ENCODE measurements at regions not wholly inside any gene's neighbourhood (a gene's known extent, or its start where the extent isn't known, plus 50 kb on each side); places are given as distances from the start of the nearest gene placed in this dataset.

GRCh38 chr1:5709461-5709975, 282.7 kb downstream of the NPHP4 start:
- no peaks in the 10 kb centered on the region for H3K36me3 ChIP-seq (ENCODE audit: control insufficient read depth, insufficient read depth, low read length)
- no peak overlapping the region for H3K4me3 ChIP-seq (ENCODE audit: extremely low read depth, insufficient read depth, low read length, poor library complexity, severe bottlenecking)
- no peaks in the 10 kb centered on the region for H3K9me3 ChIP-seq (ENCODE audit: control insufficient read depth, low read length)
- H3K4me1 ChIP-seq (ENCODE audit: control insufficient read depth, insufficient read depth, low read length, poor library complexity, severe bottlenecking) = no peaks in the 10 kb centered on the region
- WGBS, 2 experiments (ENCODE audit: insufficient coverage in 2 of 2) = 83 to 92% methylated on average over 2 to 3 of the region's 6 CpGs
- no peak overlapping the region for H3K27ac ChIP-seq (ENCODE audit: low read depth, low read length, severe bottlenecking)

GRCh38 chr1:5708346-5709245, 283.6 kb downstream of the NPHP4 start:
- Histone ChIP-seq H3K36me3 (ENCODE audit: control insufficient read depth, insufficient read depth, low read length) (no peaks in the 10 kb centered on the region), H3K27ac (ENCODE audit: low read depth, low read length, severe bottlenecking) (no peak overlapping the region), H3K9me3 (ENCODE audit: control insufficient read depth, low read length) (no peaks in the 10 kb centered on the region), H3K4me1 (ENCODE audit: control insufficient read depth, insufficient read depth, low read length, poor library complexity, severe bottlenecking) (no peaks in the 10 kb centered on the region), H3K4me3 (ENCODE audit: extremely low read depth, insufficient read depth, low read length, poor library complexity, severe bottlenecking) (no peak overlapping the region)
- WGBS, 2 experiments (ENCODE audit: insufficient coverage in 2 of 2) = 90 to 95% methylated on average over 21 to 25 of the region's 27 CpGs

DNA sequence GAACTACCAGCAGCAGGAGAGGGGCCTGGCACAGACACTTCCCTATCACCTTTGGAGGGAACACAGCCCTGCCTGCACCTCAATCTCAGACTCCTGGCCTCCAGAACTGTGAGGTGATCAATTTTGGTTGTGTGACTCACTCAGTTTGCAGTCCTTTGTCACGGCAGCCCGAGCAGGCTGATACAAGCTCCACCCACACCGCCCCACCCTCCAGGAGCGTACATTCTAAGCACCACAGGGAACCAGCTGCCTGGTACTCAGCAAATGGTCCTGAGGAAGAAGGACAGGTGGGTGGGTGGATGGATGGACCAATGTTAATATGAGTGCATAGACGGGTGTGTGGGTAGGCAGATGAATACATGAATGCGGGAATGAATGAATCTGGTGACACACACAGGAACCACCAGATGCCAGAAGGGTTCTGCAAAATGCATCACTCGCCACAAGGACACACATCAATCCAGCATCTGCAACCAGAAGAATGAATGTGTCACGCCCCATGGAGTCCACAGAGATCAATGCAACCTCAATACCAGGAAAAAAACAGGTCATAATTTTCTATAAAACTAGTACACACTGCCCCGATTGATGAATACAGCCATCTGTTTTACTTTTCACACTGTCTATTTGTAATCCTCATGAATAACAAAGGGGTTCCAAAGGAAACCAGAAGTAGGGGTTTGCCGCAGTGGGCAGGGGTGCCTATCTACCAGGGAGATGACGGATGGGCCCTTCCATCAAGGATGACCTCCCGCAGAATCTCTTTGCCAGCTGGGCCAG, 284.5 kb downstream of the NPHP4 start:
- H3K36me3 ChIP-seq (ENCODE audit: control insufficient read depth, insufficient read depth, low read length) = no peaks in the 10 kb centered on the region
- H3K4me1 ChIP-seq (ENCODE audit: control insufficient read depth, insufficient read depth, low read length, poor library complexity, severe bottlenecking) = no peaks in the 10 kb centered on the region
- H3K4me3 ChIP-seq (ENCODE audit: extremely low read depth, insufficient read depth, low read length, poor library complexity, severe bottlenecking) = no peak overlapping the region
- WGBS, 2 experiments (ENCODE audit: insufficient coverage in 2 of 2) = 85 to 92% methylated on average over 6 to 9 of the region's 12 CpGs
- no peak overlapping the region for H3K27ac ChIP-seq (ENCODE audit: low read depth, low read length, severe bottlenecking)
- H3K9me3 ChIP-seq (ENCODE audit: control insufficient read depth, low read length) = no peaks in the 10 kb centered on the region

DNA sequence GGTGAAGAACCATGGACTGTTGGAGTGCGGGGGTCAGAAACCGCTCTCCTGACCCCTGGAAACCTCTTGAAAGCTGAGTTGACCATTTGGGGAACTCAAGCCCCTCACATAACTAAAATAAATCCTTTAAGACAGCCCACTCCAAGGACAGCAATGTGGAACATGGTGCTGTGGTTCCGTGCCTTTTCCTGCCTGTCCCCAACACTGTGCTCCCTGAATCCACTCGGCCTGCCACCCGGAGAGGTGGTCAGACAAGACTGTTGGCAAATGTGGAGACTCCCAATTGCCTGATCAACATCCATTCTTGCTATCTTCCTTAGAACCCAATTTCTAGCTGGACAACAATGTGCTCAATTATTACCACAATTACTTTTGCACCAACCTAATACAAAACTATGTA, 286.0 kb downstream of the NPHP4 start:
- no peaks in the 10 kb centered on the region for H3K36me3 ChIP-seq (ENCODE audit: control insufficient read depth, insufficient read depth, low read length)
- H3K4me1 ChIP-seq (ENCODE audit: control insufficient read depth, insufficient read depth, low read length, poor library complexity, severe bottlenecking) = no peaks in the 10 kb centered on the region
- no peak overlapping the region for H3K4me3 ChIP-seq (ENCODE audit: extremely low read depth, insufficient read depth, low read length, poor library complexity, severe bottlenecking)
- 85 to 87% methylated on average over 5 of the region's 5 CpGs for WGBS, 2 experiments (ENCODE audit: insufficient coverage in 2 of 2)
- no peak overlapping the region for H3K27ac ChIP-seq (ENCODE audit: low read depth, low read length, severe bottlenecking)
- no peaks in the 10 kb centered on the region for H3K9me3 ChIP-seq (ENCODE audit: control insufficient read depth, low read length)

DNA sequence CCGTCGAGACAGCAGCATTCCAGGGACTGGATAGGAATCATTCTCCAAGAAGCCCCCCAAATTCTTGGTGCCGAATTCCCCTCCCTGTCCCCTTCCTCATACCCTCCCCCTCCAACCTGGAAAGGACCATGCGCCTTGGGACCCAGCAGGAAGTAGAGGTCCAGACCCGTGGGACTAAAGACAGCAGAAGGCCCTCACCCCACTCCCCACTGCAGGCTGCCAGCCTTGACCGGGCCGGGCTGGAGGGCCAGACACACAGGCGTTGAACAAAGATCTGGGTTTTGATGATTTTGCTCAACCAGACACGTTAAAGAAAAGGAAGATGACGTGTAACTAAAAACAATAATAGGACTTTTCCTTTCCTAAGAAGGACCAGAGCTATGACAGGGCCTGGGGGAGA, 286.5 kb downstream of the NPHP4 start:
- Histone ChIP-seq H3K9me3 (ENCODE audit: control insufficient read depth, low read length) (no peaks in the 10 kb centered on the region), H3K27ac (ENCODE audit: low read depth, low read length, severe bottlenecking) (no peak overlapping the region), H3K4me3 (ENCODE audit: extremely low read depth, insufficient read depth, low read length, poor library complexity, severe bottlenecking) (no peak overlapping the region), H3K36me3 (ENCODE audit: control insufficient read depth, insufficient read depth, low read length) (no peaks in the 10 kb centered on the region), H3K4me1 (ENCODE audit: control insufficient read depth, insufficient read depth, low read length, poor library complexity, severe bottlenecking) (no peaks in the 10 kb centered on the region)
- 81 to 88% methylated on average over 7 to 10 of the region's 10 CpGs for WGBS, 2 experiments (ENCODE audit: insufficient coverage in 2 of 2)

GRCh38 chr1:5704561-5705514, 287.4 kb downstream of the NPHP4 start:
- H3K4me3 ChIP-seq (ENCODE audit: extremely low read depth, insufficient read depth, low read length, poor library complexity, severe bottlenecking) = no peak overlapping the region
- WGBS, 2 experiments (ENCODE audit: insufficient coverage in 2 of 2) = 72 to 74% methylated on average over 8 to 11 of the region's 18 CpGs
- H3K4me1 ChIP-seq (ENCODE audit: control insufficient read depth, insufficient read depth, low read length, poor library complexity, severe bottlenecking) = no peaks in the 10 kb centered on the region
- H3K36me3 ChIP-seq (ENCODE audit: control insufficient read depth, insufficient read depth, low read length) = no peaks in the 10 kb centered on the region
- H3K9me3 ChIP-seq (ENCODE audit: control insufficient read depth, low read length) = no peaks in the 10 kb centered on the region
- H3K27ac ChIP-seq (ENCODE audit: low read depth, low read length, severe bottlenecking) = no peak overlapping the region

DNA sequence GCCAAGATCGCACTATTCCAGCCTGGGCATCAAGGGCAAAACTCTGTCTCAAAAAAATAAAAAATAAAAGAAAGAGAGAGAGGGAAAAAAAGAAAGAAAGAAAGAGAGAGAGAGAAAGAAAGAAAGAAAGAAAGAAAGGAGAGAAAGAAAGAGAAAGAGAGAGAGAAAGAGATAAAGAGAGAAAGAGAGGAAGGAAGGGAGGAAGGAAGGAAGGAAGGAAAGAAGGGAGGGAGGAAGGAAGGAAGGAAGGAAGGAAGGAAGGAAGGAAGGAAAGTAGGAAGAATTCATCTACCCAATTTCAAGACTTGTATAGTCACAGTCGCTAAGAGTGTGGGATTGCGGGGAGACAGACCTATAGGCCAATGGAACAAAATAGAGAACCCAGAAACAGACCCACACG, 290.6 kb downstream of the NPHP4 start:
- Histone ChIP-seq H3K4me1 (ENCODE audit: control insufficient read depth, insufficient read depth, low read length, poor library complexity, severe bottlenecking) (no peaks in the 10 kb centered on the region), H3K9me3 (ENCODE audit: control insufficient read depth, low read length) (no peaks in the 10 kb centered on the region), H3K36me3 (ENCODE audit: control insufficient read depth, insufficient read depth, low read length) (no peaks in the 10 kb centered on the region), H3K27ac (ENCODE audit: low read depth, low read length, severe bottlenecking) (no peak overlapping the region), H3K4me3 (ENCODE audit: extremely low read depth, insufficient read depth, low read length, poor library complexity, severe bottlenecking) (no peak overlapping the region)
- WGBS, 2 experiments (ENCODE audit: insufficient coverage in 2 of 2) = 83 to 85% methylated on average over 1 to 4 of the region's 4 CpGs

DNA sequence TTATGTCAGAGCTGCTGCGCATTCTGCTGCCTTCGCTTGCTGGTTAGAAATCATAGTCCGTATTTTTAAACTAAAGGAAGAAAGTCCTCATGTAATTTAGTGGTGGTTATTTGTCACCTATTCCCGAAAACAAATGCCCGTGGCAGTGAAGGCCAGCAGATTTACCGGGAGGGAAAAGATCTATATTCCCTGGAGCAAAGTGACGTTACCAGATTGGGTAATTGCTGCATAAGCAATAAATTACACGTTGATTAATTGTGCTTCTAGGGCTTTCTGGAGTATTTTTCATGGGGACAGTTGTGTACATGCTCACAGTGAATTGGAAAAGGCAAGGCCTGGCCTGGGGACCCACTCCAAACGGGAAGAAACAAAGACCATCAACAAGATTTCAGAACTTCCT, 298.7 kb downstream of the NPHP4 start:
- Histone ChIP-seq H3K4me1 (ENCODE audit: control insufficient read depth, insufficient read depth, low read length, poor library complexity, severe bottlenecking) (peaks cover 4% of the 10 kb centered on the region), H3K4me3 (ENCODE audit: extremely low read depth, insufficient read depth, low read length, poor library complexity, severe bottlenecking) (no peak overlapping the region), H3K36me3 (ENCODE audit: control insufficient read depth, insufficient read depth, low read length) (no peaks in the 10 kb centered on the region), H3K27ac (ENCODE audit: low read depth, low read length, severe bottlenecking) (no peak overlapping the region), H3K9me3 (ENCODE audit: control insufficient read depth, low read length) (no peaks in the 10 kb centered on the region)
- 94 to 95% methylated on average over 8 to 9 of the region's 9 CpGs for WGBS, 2 experiments (ENCODE audit: insufficient coverage in 2 of 2)

- WGBS, 2 experiments (ENCODE audit: insufficient coverage in 2 of 2) = 85 to 97% methylated on average over 3 to 6 of the region's 6 CpGs
- peaks cover 6% of the 10 kb centered on the region for H3K4me1 ChIP-seq (ENCODE audit: control insufficient read depth, insufficient read depth, low read length, poor library complexity, severe bottlenecking)
- no peak overlapping the region for H3K27ac ChIP-seq (ENCODE audit: low read depth, low read length, severe bottlenecking)
- no peaks in the 10 kb centered on the region for H3K36me3 ChIP-seq (ENCODE audit: control insufficient read depth, insufficient read depth, low read length)
- no peak overlapping the region for H3K4me3 ChIP-seq (ENCODE audit: extremely low read depth, insufficient read depth, low read length, poor library complexity, severe bottlenecking)
- no peaks in the 10 kb centered on the region for H3K9me3 ChIP-seq (ENCODE audit: control insufficient read depth, low read length)
These were observed 299.6 kb downstream of the NPHP4 start for GRCh38 chr1:5692664-5693063.

Measured in mesodermal cell (in vitro differentiated cells).